Stimulated activated naive CD8-positive, alpha-beta T cell treated with anti-CD3 and anti-CD28 coated beads, Interleukin-15, Interleukin-2, amounts not matched to agents 100 ng/mL and 50 ng/mL, for 24 hours (primary cell): ENCODE measurements at regions not wholly inside any gene's neighbourhood (a gene's known extent, or its start where the extent isn't known, plus 50 kb on each side); places are given as distances from the start of the nearest gene placed in this dataset.

Experiments
- H3K27ac Mint-ChIP-seq: one replicate; pipeline ENCODE4 v1.8.0; 2021; ENCODE audit warnings: mild to moderate bottlenecking, mixed read lengths
- H3K27me3 Mint-ChIP-seq: one replicate; pipeline ENCODE4 v1.8.0; 2021; ENCODE audit warnings: mixed read lengths
- H3K36me3 Mint-ChIP-seq: one replicate; pipeline ENCODE4 v1.8.0; 2021; ENCODE audit warnings: low read depth, mixed read lengths
- H3K4me1 Mint-ChIP-seq: one replicate; pipeline ENCODE4 v1.8.0; 2021; ENCODE audit warnings: low read depth, mixed read lengths
- H3K4me3 Mint-ChIP-seq: one replicate; pipeline ENCODE4 v1.8.0; 2021; ENCODE audit warnings: mild to moderate bottlenecking, mixed read lengths
- H3K9me3 Mint-ChIP-seq: one replicate; pipeline ENCODE4 v1.8.0; 2021; ENCODE audit warnings: mixed read lengths

DNA sequence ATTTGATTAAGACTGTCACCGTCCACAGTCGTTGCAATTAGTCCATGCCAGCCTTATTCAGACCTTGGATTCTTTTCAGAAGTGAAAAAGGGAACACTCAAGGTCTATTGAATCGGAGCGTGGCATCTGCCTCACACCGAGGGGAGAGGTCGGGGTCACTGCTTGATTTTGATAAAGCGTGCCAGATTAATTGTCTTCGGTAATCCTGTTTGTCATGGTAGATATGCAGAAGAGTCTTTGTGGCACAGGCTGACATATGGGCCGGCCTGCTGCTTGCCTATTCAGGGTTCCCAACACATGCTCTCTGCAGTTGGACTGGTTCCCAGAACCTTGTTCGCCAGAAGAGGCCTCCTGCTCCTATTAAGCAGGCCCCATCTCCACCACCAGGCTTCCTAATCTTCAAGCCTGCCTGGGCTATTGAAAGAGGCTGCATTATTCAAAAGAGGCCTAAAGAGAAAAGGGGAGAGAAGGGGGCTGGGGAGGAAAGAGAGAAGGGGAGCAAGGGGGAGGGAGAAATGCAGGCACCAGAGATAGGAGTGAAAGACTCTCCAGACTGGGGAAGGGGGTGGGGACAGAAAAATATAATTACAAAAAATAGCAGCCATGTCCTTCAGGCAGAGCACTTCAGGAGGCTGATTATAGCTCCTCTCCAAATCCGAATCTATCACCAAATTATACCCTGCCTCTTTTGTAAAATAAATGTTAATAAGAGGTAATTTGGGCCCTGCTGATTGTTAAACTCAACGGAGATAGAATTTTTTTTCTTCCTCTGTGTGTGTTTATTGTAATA, 611.3 kb downstream of the HDGFL1 start:
- Mint-ChIP-seq H3K4me3 (no peak overlapping the region), H3K36me3 (no peaks in the 10 kb centered on the region), H3K9me3 (peaks cover 3% of the 10 kb centered on the region), H3K27ac (no peak overlapping the region), H3K4me1 (no peaks in the 10 kb centered on the region), H3K27me3 (no peaks in the 10 kb centered on the region)

- Mint-ChIP-seq H3K4me1 (no peaks in the 10 kb centered on the region), H3K27me3 (no peaks in the 10 kb centered on the region), H3K27ac (no peak overlapping the region), H3K4me3 (no peak overlapping the region), H3K9me3 (peaks cover 3% of the 10 kb centered on the region), H3K36me3 (no peaks in the 10 kb centered on the region)
These were observed 612.2 kb downstream of the HDGFL1 start for GRCh38 chr6:23181356-23182110.

DNA sequence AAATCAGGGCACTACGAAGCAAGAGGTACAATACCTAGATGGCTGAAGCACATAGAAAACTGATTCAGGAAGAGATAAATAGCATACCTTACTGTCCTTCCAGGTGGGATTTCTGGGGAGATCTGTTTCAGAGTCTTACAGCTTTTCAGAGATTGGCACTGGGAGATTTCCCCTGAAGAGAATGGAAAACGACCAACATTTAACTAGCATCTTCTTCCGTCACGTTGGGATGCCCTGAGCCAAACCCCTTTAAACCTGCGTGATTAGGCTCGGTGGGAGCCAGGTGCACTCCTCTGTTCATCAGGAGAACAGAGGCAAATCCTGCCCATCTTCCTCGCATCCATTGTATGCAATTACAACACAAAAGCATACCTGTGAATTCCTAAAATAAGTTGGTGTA, 614.5 kb downstream of the HDGFL1 start:
- no peaks in the 10 kb centered on the region for H3K27me3 Mint-ChIP-seq

DNA sequence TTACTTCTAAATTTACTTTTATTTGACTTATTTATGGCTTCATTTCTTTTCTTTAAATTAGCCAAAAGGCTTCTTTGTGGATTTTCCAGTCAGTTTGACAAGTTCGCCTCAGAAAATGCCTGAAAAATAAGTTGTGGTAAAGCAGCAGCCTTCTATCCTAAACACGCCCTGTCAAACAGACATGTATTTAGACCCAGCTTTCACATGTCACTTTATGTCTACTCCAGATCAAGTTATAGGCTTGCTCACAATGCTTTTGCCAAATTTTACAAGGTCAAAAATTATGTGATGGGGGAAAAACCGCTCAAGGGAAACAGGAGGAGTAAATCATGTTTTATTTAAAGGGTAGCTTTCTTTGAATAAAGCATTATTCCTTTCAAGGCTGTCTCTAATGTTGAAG, 615.0 kb downstream of the HDGFL1 start:
- Mint-ChIP-seq H3K4me1 (no peaks in the 10 kb centered on the region), H3K36me3 (no peaks in the 10 kb centered on the region), H3K27me3 (no peaks in the 10 kb centered on the region), H3K4me3 (no peak overlapping the region), H3K9me3 (no peaks in the 10 kb centered on the region), H3K27ac (no peak overlapping the region)

More for the DNA sequence above, 614.5 kb downstream of the HDGFL1 start:
- Mint-ChIP-seq H3K27ac (no peak overlapping the region), H3K36me3 (no peaks in the 10 kb centered on the region), H3K4me1 (no peaks in the 10 kb centered on the region), H3K4me3 (no peak overlapping the region), H3K9me3 (no peaks in the 10 kb centered on the region)

DNA sequence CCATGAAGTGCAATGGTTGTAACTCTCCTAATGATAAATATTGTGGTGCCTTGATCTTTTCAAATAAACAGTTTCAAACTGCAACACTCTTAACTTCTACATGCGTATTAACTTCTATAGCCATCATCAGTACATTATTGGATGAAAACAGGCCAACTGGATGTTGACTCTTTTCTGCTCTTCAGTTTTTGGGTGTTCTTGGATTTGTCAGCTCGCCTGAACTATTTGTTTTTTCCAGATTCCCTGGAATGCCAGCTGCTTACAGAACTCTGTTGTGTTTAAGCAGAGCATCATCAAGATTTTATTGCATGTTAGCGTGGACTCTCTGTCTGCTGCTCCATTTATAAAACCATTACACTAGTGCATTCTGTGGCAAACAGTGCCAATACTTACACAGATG, 626.1 kb downstream of the HDGFL1 start:
- H3K4me3 Mint-ChIP-seq = no peak overlapping the region
- peaks cover 8% of the 10 kb centered on the region for H3K9me3 Mint-ChIP-seq

GRCh38 chr6:23199541-23199940, 630.2 kb downstream of the HDGFL1 start:
- no peaks in the 10 kb centered on the region for H3K36me3 Mint-ChIP-seq
- no peaks in the 10 kb centered on the region for H3K27me3 Mint-ChIP-seq
- H3K4me3 Mint-ChIP-seq = no peak overlapping the region
- H3K4me1 Mint-ChIP-seq = no peaks in the 10 kb centered on the region
- no peak overlapping the region for H3K27ac Mint-ChIP-seq
- no peaks in the 10 kb centered on the region for H3K9me3 Mint-ChIP-seq

More for the DNA sequence above, 626.1 kb downstream of the HDGFL1 start:
- Mint-ChIP-seq H3K36me3 (no peaks in the 10 kb centered on the region), H3K27ac (no peak overlapping the region), H3K27me3 (no peaks in the 10 kb centered on the region), H3K4me1 (no peaks in the 10 kb centered on the region)

DNA sequence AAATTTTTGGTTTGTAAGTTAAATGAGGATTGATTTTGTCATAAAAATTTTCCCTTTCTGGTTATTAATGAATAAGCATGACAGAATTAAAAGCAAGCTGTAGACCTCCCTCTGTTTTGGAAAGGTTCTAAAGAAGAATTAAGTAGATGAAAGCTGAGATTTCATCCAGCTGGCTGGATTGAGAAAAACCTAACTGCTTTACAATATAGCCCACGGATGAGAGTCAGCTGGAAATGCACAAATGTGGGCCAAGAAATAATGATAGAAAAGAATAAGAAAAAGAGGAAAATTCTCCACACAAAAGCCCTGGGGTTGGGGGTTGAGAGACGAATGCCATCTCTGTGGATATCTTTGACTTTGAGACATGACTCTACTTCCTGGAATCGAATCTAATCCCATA, 631.6 kb downstream of the HDGFL1 start:
- H3K4me1 Mint-ChIP-seq = no peaks in the 10 kb centered on the region
- no peaks in the 10 kb centered on the region for H3K27me3 Mint-ChIP-seq
- H3K4me3 Mint-ChIP-seq = no peak overlapping the region
- peaks cover 3% of the 10 kb centered on the region for H3K9me3 Mint-ChIP-seq
- H3K27ac Mint-ChIP-seq = no peak overlapping the region
- H3K36me3 Mint-ChIP-seq = no peaks in the 10 kb centered on the region

- no peaks in the 10 kb centered on the region for H3K36me3 Mint-ChIP-seq
- no peak overlapping the region for H3K4me3 Mint-ChIP-seq
- no peak overlapping the region for H3K27ac Mint-ChIP-seq
- H3K27me3 Mint-ChIP-seq = no peaks in the 10 kb centered on the region
- H3K4me1 Mint-ChIP-seq = no peaks in the 10 kb centered on the region
- peaks cover 7% of the 10 kb centered on the region for H3K9me3 Mint-ChIP-seq
These were observed 632.8 kb downstream of the HDGFL1 start for GRCh38 chr6:23202207-23202606.

DNA sequence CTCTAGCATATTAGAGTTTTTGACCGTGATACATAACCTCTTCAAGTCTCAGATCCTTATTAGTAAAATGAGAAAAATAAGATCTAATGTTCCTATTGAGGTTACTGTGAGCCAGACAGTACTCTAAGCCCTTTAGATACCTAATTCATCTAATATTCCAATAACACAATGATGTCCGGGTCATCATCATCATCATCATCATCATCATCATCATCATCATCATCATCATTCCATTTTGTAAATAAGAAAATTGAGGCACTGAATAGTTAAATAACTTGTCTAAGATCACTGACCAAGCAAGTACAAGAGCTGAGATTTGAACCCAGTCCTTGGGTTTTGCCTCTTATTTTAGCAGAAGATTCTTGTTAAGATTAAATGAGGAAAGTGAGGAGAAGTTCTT, 643.0 kb downstream of the HDGFL1 start:
- Mint-ChIP-seq H3K9me3 (peaks cover 25% of the 10 kb centered on the region), H3K27ac (no peak overlapping the region), H3K4me1 (no peaks in the 10 kb centered on the region), H3K27me3 (no peaks in the 10 kb centered on the region), H3K4me3 (no peak overlapping the region), H3K36me3 (no peaks in the 10 kb centered on the region)

GRCh38 chr6:23213193-23213592, 643.8 kb downstream of the HDGFL1 start:
- H3K27me3 Mint-ChIP-seq = no peaks in the 10 kb centered on the region
- H3K4me3 Mint-ChIP-seq = no peak overlapping the region
- H3K27ac Mint-ChIP-seq = no peak overlapping the region
- no peaks in the 10 kb centered on the region for H3K36me3 Mint-ChIP-seq
- H3K9me3 Mint-ChIP-seq = peaks cover 19% of the 10 kb centered on the region
- H3K4me1 Mint-ChIP-seq = no peaks in the 10 kb centered on the region

DNA sequence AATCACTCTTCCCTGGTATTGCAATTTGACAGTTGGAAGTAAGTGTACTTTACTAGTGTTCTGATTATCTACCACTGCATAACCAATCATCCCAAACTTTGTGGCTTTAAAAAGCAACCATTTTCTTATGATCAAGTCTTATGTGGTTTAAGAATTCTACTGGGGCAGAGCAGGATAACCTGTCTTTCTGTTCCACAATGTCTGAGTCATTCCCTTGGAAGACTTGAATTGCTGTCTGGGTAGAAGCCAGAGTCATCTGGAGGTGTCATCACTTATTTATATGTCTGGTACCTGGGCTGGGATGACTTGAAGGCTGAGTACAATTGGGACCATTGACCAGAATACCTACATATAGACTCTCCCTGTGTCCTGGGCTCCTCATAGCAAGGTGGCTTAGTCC, 644.3 kb downstream of the HDGFL1 start:
- H3K9me3 Mint-ChIP-seq = peaks cover 14% of the 10 kb centered on the region

GRCh38 chr6:23218751-23219150, 649.4 kb downstream of the HDGFL1 start:
- Mint-ChIP-seq H3K4me1 (no peaks in the 10 kb centered on the region), H3K36me3 (no peaks in the 10 kb centered on the region), H3K27me3 (no peaks in the 10 kb centered on the region), H3K27ac (no peak overlapping the region), H3K4me3 (no peak overlapping the region), H3K9me3 (no peaks in the 10 kb centered on the region)

More for the DNA sequence above, 644.3 kb downstream of the HDGFL1 start:
- Mint-ChIP-seq H3K36me3 (no peaks in the 10 kb centered on the region), H3K4me3 (no peak overlapping the region), H3K4me1 (no peaks in the 10 kb centered on the region), H3K27me3 (no peaks in the 10 kb centered on the region), H3K27ac (no peak overlapping the region)

- no peak overlapping the region for H3K27ac Mint-ChIP-seq
- no peaks in the 10 kb centered on the region for H3K4me1 Mint-ChIP-seq
These were observed 653.4 kb downstream of the HDGFL1 start for GRCh38 chr6:23222724-23223123.

GRCh38 chr6:23224540-23224939, 655.2 kb downstream of the HDGFL1 start:
- H3K36me3 Mint-ChIP-seq = no peaks in the 10 kb centered on the region
- no peaks in the 10 kb centered on the region for H3K4me1 Mint-ChIP-seq
- H3K4me3 Mint-ChIP-seq = no peak overlapping the region
- no peak overlapping the region for H3K27ac Mint-ChIP-seq
- H3K9me3 Mint-ChIP-seq = peaks cover 19% of the 10 kb centered on the region
- no peaks in the 10 kb centered on the region for H3K27me3 Mint-ChIP-seq

More at GRCh38 chr6:23222724-23223123, 653.4 kb downstream of the HDGFL1 start:
- Mint-ChIP-seq H3K27me3 (no peaks in the 10 kb centered on the region), H3K4me3 (no peak overlapping the region), H3K9me3 (peaks cover 15% of the 10 kb centered on the region), H3K36me3 (no peaks in the 10 kb centered on the region)

DNA sequence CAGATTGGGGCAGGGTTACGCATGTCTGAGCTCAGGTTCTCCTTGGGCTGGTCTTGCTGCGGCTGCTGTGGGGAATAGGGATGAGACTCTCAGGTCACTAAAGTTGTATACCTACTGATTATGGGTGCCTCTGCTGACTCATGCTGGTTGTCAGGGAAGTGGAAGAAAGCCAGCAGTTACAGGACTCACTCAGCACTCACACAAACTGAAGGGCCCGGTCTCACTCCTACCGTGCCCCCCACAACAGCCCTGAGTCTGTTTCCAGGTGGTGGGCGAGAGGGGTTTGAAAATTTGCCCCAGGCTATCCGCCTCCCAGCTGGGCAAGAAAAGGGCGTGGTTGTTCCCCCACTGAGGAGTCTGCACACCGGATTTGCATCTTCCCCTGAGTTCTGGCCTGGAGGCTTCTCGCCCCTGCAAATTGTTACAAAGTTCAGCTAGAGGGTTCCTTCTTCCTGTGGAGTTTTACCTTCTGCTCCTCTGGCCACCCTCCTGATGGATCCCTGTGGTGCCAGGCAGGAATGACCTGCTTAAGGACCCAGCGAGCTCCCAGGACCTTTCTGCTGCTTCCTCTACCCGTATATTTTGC, 659.2 kb downstream of the HDGFL1 start:
- Mint-ChIP-seq H3K27me3 (no peaks in the 10 kb centered on the region), H3K4me1 (no peaks in the 10 kb centered on the region), H3K4me3 (no peak overlapping the region), H3K27ac (no peak overlapping the region), H3K36me3 (no peaks in the 10 kb centered on the region), H3K9me3 (peaks cover 21% of the 10 kb centered on the region)
